Activated effector memory CD4-positive, alpha-beta T cell treated with Interleukin-2 at 50 U/mL for 16 hours (primary cell): ENCODE measurements at regions not wholly inside any gene's neighbourhood (a gene's known extent, or its start where the extent isn't known, plus 50 kb on each side); places are given as distances from the start of the nearest gene placed in this dataset.

Experiments used
- DNase-seq: peaks from one replicate; pipeline ENCODE4 v3.0.0-alpha.2; 2020

GRCh38 chr2:106631281-106631680 is 144.1 kb downstream of the CD8B2 start:
- DNase-seq: no peak

- DNase-seq: no peak
Measured at GRCh38 chr2:106638043-106638442, 150.9 kb downstream of the CD8B2 start.

- DNase-seq: no peak
Measured at GRCh38 chr2:106638580-106638979, 151.4 kb downstream of the CD8B2 start.

- no peak for DNase-seq
Measured at GRCh38 chr2:106642679-106643078, 155.5 kb downstream of the CD8B2 start.

GRCh38 chr2:106644623-106645022 is 157.5 kb downstream of the CD8B2 start:
- DNase-seq: no peak

GRCh38 chr2:106646605-106647004 is 159.4 kb downstream of the CD8B2 start:
- DNase-seq: no peak

- DNase-seq: no peak
Measured at GRCh38 chr2:106649306-106649705, 162.1 kb downstream of the CD8B2 start.

GRCh38 chr2:106653465-106653864 is 166.3 kb downstream of the CD8B2 start:
- DNase-seq: no peak

GRCh38 chr2:106658616-106659015 is 171.5 kb downstream of the CD8B2 start:
- no peak for DNase-seq

GRCh38 chr2:106664669-106665068 is 177.5 kb downstream of the CD8B2 start:
- no peak for DNase-seq

- no peak for DNase-seq
Measured at GRCh38 chr2:106667478-106668070, 180.4 kb downstream of the CD8B2 start.

GRCh38 chr2:106685180-106685897 is 198.2 kb downstream of the CD8B2 start:
- no peak for DNase-seq

- no peak for DNase-seq
Measured at GRCh38 chr2:106686814-106687213, 199.2 kb downstream of the ST6GAL2 start.

- DNase-seq: no peak
Measured at GRCh38 chr2:106694964-106695470, 190.9 kb downstream of the ST6GAL2 start.

GRCh38 chr2:106695919-106696318 is 190.0 kb downstream of the ST6GAL2 start:
- DNase-seq: no peak

- DNase-seq: no peak
Measured at GRCh38 chr2:106700616-106701015, 185.4 kb downstream of the ST6GAL2 start.

GRCh38 chr2:106701203-106702022 is 184.6 kb downstream of the ST6GAL2 start:
- no peak for DNase-seq

GRCh38 chr2:106703161-106703560 is 182.8 kb downstream of the ST6GAL2 start:
- no peak for DNase-seq

- DNase-seq: no peak
Measured at GRCh38 chr2:106704798-106705197, 181.2 kb downstream of the ST6GAL2 start.

GRCh38 chr2:106705877-106706276 is 180.1 kb downstream of the ST6GAL2 start:
- DNase-seq: no peak

GRCh38 chr2:106706283-106706682 is 179.7 kb downstream of the ST6GAL2 start:
- no peak for DNase-seq

GRCh38 chr2:106708209-106708608 is 177.8 kb downstream of the ST6GAL2 start:
- no peak for DNase-seq

- DNase-seq: no peak
Measured at GRCh38 chr2:106709229-106709628, 176.7 kb downstream of the ST6GAL2 start.

GRCh38 chr2:106719222-106719621 is 166.7 kb downstream of the ST6GAL2 start:
- DNase-seq: no peak
